ENCODE measurements at regions not wholly inside any gene's neighbourhood (a gene's known extent, or its start where the extent isn't known, plus 50 kb on each side); places are given as distances from the start of the nearest gene placed in this dataset.
A peak's percentile ranks its signal among the peaks of the same experiment; 100 is the strongest.

- ATAC-seq = peak; percentile 6 to 65 (median 44)
- WGBS, 2 donors = 47 to 61% methylated on average over 19 of the region's 19 CpGs
- H3K36me3 ChIP-seq = peaks cover 0 to 82% (median 33%) of the 10 kb centered on the region in 9 donors
- H3K27ac ChIP-seq = peak overlapping the region in 8 of 10 donors; percentile 14 to 80 (median 47)
- H3K4me1 ChIP-seq = peaks cover 5 to 52% (median 29%) of the 10 kb centered on the region in 9 donors
- TF ChIP-seq CTCF (IDR thresholded peaks at IDR 0.05) = no peak
- no peaks in the 10 kb centered on the region for H3K9me3 ChIP-seq
- H3K27me3 ChIP-seq = no peaks in the 10 kb centered on the region
- intact Hi-C loops (cut with DNase I) = loop anchor here in 1 of 10 donors (5.0 kb wide), 1 partner anchor 37 kb away; no protein-coding TSS in a partner anchor
- peak in 1 of 2 donors; percentile 49 for DNase-seq
- no peak overlapping the region for H3K4me3 ChIP-seq
These were observed 87.5 kb downstream of the NCOR2 start for GRCh38 chr12:124479680-124480468.

GRCh38 chr12:124478985-124479645, 88.3 kb downstream of the NCOR2 start:
- H3K27me3 ChIP-seq = no peaks in the 10 kb centered on the region
- H3K9me3 ChIP-seq = no peaks in the 10 kb centered on the region
- peaks cover 5 to 60% (median 30%) of the 10 kb centered on the region in 9 donors for H3K4me1 ChIP-seq
- WGBS, 2 donors = 94% methylated on average over 42 of the region's 42 CpGs
- DNase-seq (peak in 1 of 2 donors; percentile 3), ATAC-seq (no peak)
- H3K27ac ChIP-seq = peak overlapping the region in 4 of 10 donors; percentile 46 to 80 (median 54)
- no peak overlapping the region for H3K4me3 ChIP-seq
- TF ChIP-seq CTCF (IDR thresholded peaks at IDR 0.05) = no peak
- intact Hi-C loops (cut with DNase I) = loop anchor here in 1 of 10 donors (5.0 kb wide), 1 partner anchor 38 kb away; no protein-coding TSS in a partner anchor
- H3K36me3 ChIP-seq = peaks cover 0 to 82% (median 36%) of the 10 kb centered on the region in 9 donors

GRCh38 chr12:124478416-124478815, 89.0 kb downstream of the NCOR2 start:
- no peak for DNase-seq
- peaks cover 5 to 63% (median 30%) of the 10 kb centered on the region in 9 donors for H3K4me1 ChIP-seq
- peaks cover 0 to 5% (median 0%) of the 10 kb centered on the region in 11 donors for H3K9me3 ChIP-seq
- intact Hi-C loops (cut with DNase I) = loop anchor here in 1 of 10 donors (5.0 kb wide), 1 partner anchor 39 kb away; no protein-coding TSS in a partner anchor
- 75 to 80% methylated on average over 9 of the region's 9 CpGs for WGBS, 2 donors
- no peak for ATAC-seq
- peaks cover 0 to 82% (median 42%) of the 10 kb centered on the region in 9 donors for H3K36me3 ChIP-seq
- no peak overlapping the region for H3K4me3 ChIP-seq
- H3K27me3 ChIP-seq = no peaks in the 10 kb centered on the region
- TF ChIP-seq CTCF (IDR thresholded peaks at IDR 0.05) = no peak
- H3K27ac ChIP-seq = peak overlapping the region in 2 of 10 donors; percentile 3 to 6

Data from heart right ventricle (tissue), 16 donors.